GM11168 (cell line): ENCODE measurements at regions not wholly inside any gene's neighbourhood (a gene's known extent, or its start where the extent isn't known, plus 50 kb on each side); places are given as distances from the start of the nearest gene placed in this dataset.
"Not testable (repeated sequence)": the region's sequence is repeated elsewhere in the genome, so short reads cannot be mapped to it uniquely, and the experiment has no call there.

Experiments used
- in situ Hi-C: fragments of 300-500 bp; cut with MboI; formaldehyde crosslinking; loops from one replicate; pipeline ENCODE4 v1.12.0; 2022; ENCODE audit warnings: low sequenced_read_pairs; ENCODE audit not compliant: unreplicated experiment

GRCh38 chr12:127035011-127035879, 1231.7 kb upstream of the TMEM132C start:
- in situ Hi-C loops = no loop called here

- in situ Hi-C loops = no loop called here
Measured at GRCh38 chr12:127038152-127038551, 1228.8 kb upstream of the TMEM132C start.

GRCh38 chr12:127038761-127039160, 1228.2 kb upstream of the TMEM132C start:
- in situ Hi-C loops = no loop called here

- in situ Hi-C loops = no loop called here
Measured at GRCh38 chr12:127041985-127042625, 1224.9 kb upstream of the TMEM132C start.

- in situ Hi-C loops = no loop called here
Measured at GRCh38 chr12:127043731-127044130, 1223.2 kb upstream of the TMEM132C start.

GRCh38 chr12:127044836-127045235, 1222.1 kb upstream of the TMEM132C start:
- in situ Hi-C loops = no loop called here

- in situ Hi-C loops = no loop called here
Measured at GRCh38 chr12:127046467-127046866, 1220.5 kb upstream of the TMEM132C start.

GRCh38 chr12:127048057-127048456, 1218.9 kb upstream of the TMEM132C start:
- in situ Hi-C loops = no loop called here

GRCh38 chr12:127048525-127048924, 1218.4 kb upstream of the TMEM132C start:
- in situ Hi-C loops = not testable (repeated sequence)

GRCh38 chr12:127051139-127051538, 1215.8 kb upstream of the TMEM132C start:
- in situ Hi-C loops = no loop called here

- in situ Hi-C loops = no loop called here
Measured at GRCh38 chr12:127052511-127053232, 1214.3 kb upstream of the TMEM132C start.

GRCh38 chr12:127054531-127054930, 1212.4 kb upstream of the TMEM132C start:
- in situ Hi-C loops = no loop called here

GRCh38 chr12:127060310-127060847, 1206.6 kb upstream of the TMEM132C start:
- in situ Hi-C loops = no loop called here

- in situ Hi-C loops = no loop called here
Measured at GRCh38 chr12:127060933-127061332, 1206.0 kb upstream of the TMEM132C start.

- in situ Hi-C loops = no loop called here
Measured at GRCh38 chr12:127063339-127064072, 1203.5 kb upstream of the TMEM132C start.

GRCh38 chr12:127064207-127064606, 1202.8 kb upstream of the TMEM132C start:
- in situ Hi-C loops = no loop called here

- in situ Hi-C loops = no loop called here
Measured at GRCh38 chr12:127065595-127065994, 1201.4 kb upstream of the TMEM132C start.

GRCh38 chr12:127070515-127071157, 1196.3 kb upstream of the TMEM132C start:
- in situ Hi-C loops = no loop called here

GRCh38 chr12:127074161-127074560, 1192.8 kb upstream of the TMEM132C start:
- in situ Hi-C loops = no loop called here

GRCh38 chr12:127075981-127076380, 1191.0 kb upstream of the TMEM132C start:
- in situ Hi-C loops = no loop called here
